H1 (cell line): ENCODE measurements at regions not wholly inside any gene's neighbourhood (a gene's known extent, or its start where the extent isn't known, plus 50 kb on each side); places are given as distances from the start of the nearest gene placed in this dataset.

ENCODE experiments used
- CTCF ChIA-PET: fragments of 300-600 bp; sonication (Branson Sonifier 250); formaldehyde crosslinking; loops from one replicate; lab custom pipeline; 2021; ENCODE audit not compliant: partially characterized antibody; lab: Charles Lee
- POLR2A ChIA-PET: fragments of 300-600 bp; sonication (Branson Sonifier 250); formaldehyde crosslinking; loops from one replicate; lab custom pipeline; 2021; ENCODE audit warnings: inconsistent platforms; ENCODE audit not compliant: partially characterized antibody; lab: Charles Lee
- DNase-seq, 2 experiments: peaks; one replicate each; pipeline versions ENCODE4 v3.0.0 to v3.0.0-alpha.2; 2010 to 2022; ENCODE audit warnings: low spot score in 2 of 2, low read depth in 1 of 2, mixed read lengths in 1 of 2
- FAIRE-seq: peaks from 2 replicates; lab custom pipeline; 2011; peaks lifted over from hg19 to GRCh38; lab: Jason Lieb, UNC
- H2AFZ ChIP-seq: 2 replicates; pipeline ENCODE4 v1.8.1; 2012; ENCODE audit warnings: low read length, inconsistent platforms
- H2AK5ac ChIP-seq: 2 replicates; pipeline ENCODE4 v1.6.1; 2013; ENCODE audit warnings: low read depth, low read length
- H2BK120ac ChIP-seq: replicated peaks from 2 replicates; pipeline ENCODE3; 2013; ENCODE audit warnings: low read depth, low read length, inconsistent platforms
- H2BK12ac ChIP-seq: 2 replicates; pipeline ENCODE4 v1.6.1; 2013; ENCODE audit warnings: low read depth, low read length
- H2BK15ac ChIP-seq: 2 replicates; pipeline ENCODE4 v1.6.1; 2013; ENCODE audit warnings: low read length
- H2BK20ac ChIP-seq: 2 replicates; pipeline ENCODE4 v1.6.1; 2013; ENCODE audit warnings: low read length
- H2BK5ac ChIP-seq: 2 replicates; pipeline ENCODE4 v1.6.1; 2013; ENCODE audit warnings: low read depth, low read length
- H3K14ac ChIP-seq: 2 replicates; pipeline ENCODE4 v1.6.1; 2013; ENCODE audit warnings: inconsistent platforms; ENCODE audit not compliant: insufficient read length
- H3K18ac ChIP-seq: 2 replicates; pipeline ENCODE4 v1.6.1; 2013; ENCODE audit warnings: low read length; ENCODE audit errors: extremely low read depth
- H3K23ac ChIP-seq: 2 replicates; pipeline ENCODE4 v1.6.1; 2013; ENCODE audit warnings: inconsistent platforms; ENCODE audit not compliant: insufficient read length
- H3K23me2 ChIP-seq: 2 replicates; pipeline ENCODE4 v1.6.1; 2013; ENCODE audit warnings: low read depth, low read length
- H3K27ac ChIP-seq: 2 replicates; pipeline ENCODE4 v1.6.1; 2011; ENCODE audit warnings: low read depth, low read length, inconsistent platforms
- H3K27me3 ChIP-seq, 4 experiments: replicated peaks in 1 of 4; 1 replicate in 1 of 4; 2 replicates in 3 of 4; pipeline versions ENCODE4 v1.6.1 to v1.8.1; 2011 to 2013; ENCODE audit warnings: low read length in 3 of 4, mild to moderate bottlenecking in 3 of 4, inconsistent platforms in 2 of 4, mixed read lengths in 2 of 4, moderate library complexity in 1 of 4; ENCODE audit not compliant: control insufficient read depth in 3 of 4, insufficient read depth in 3 of 4; ENCODE audit errors: extremely low read depth in 1 of 4
- H3K36me3 ChIP-seq, 4 experiments: 2 replicates each; pipeline versions ENCODE4 v1.6.1 to v1.8.1; 2011 to 2013; ENCODE audit warnings: mild to moderate bottlenecking in 4 of 4, low read length in 3 of 4, moderate library complexity in 2 of 4, control low read depth in 1 of 4, inconsistent platforms in 1 of 4; ENCODE audit not compliant: insufficient read depth in 4 of 4, control insufficient read depth in 2 of 4
- H3K4ac ChIP-seq: replicated peaks from 2 replicates; pipeline ENCODE3; 2013; ENCODE audit warnings: low read length, low read depth, mixed read lengths, inconsistent platforms; ENCODE audit not compliant: insufficient read length
- H3K4me1 ChIP-seq, 4 experiments: replicated peaks in 1 of 4; 1 replicate in 1 of 4; 2 replicates in 3 of 4; pipeline versions ENCODE4 v1.6.1 to v1.8.1; 2011 to 2013; ENCODE audit warnings: low read length in 3 of 4, inconsistent platforms in 2 of 4, mixed read lengths in 1 of 4; ENCODE audit not compliant: insufficient read depth in 4 of 4, control insufficient read depth in 3 of 4
- H3K4me2 ChIP-seq, 2 experiments: 2 replicates each; pipeline versions ENCODE4 v1.6.1 to v1.8.1; 2011 to 2013; ENCODE audit warnings: low read depth in 2 of 2, low read length in 2 of 2, control low read depth in 1 of 2, inconsistent platforms in 1 of 2, mild to moderate bottlenecking in 1 of 2; ENCODE audit not compliant: insufficient read depth in 1 of 2
- H3K4me3 ChIP-seq, 4 experiments: fragments of 200-600, 300-600 bp in 1 of 4; sonication (generic), shearing (Covaris generic), sonication (Bioruptor Twin) in 1 of 4; 2 replicates each; pipeline versions ENCODE4 v1.5.1 to v1.8.1; 2011 to 2016; ENCODE audit warnings: low read length in 4 of 4, low read depth in 3 of 4, control low read depth in 2 of 4, inconsistent platforms in 2 of 4, mild to moderate bottlenecking in 2 of 4, mixed read lengths in 1 of 4, moderate library complexity in 1 of 4; ENCODE audit not compliant: insufficient read depth in 2 of 4; ENCODE audit errors: extremely low read depth in 1 of 4
- H3K56ac ChIP-seq: replicated peaks from 2 replicates; pipeline ENCODE3; 2013; ENCODE audit warnings: low read depth, mild to moderate bottlenecking, mixed read lengths, low read length, inconsistent platforms; ENCODE audit not compliant: insufficient read length
- H3K79me1 ChIP-seq: 2 replicates; pipeline ENCODE4 v1.6.1; 2013; ENCODE audit warnings: low read depth, low read length, control low read depth
- H3K79me2 ChIP-seq, 2 experiments: 2 replicates each; pipeline versions ENCODE4 v1.6.1 to v1.8.1; 2012 to 2013; ENCODE audit warnings: low read length in 2 of 2, mild to moderate bottlenecking in 2 of 2, inconsistent platforms in 1 of 2; ENCODE audit not compliant: insufficient read depth in 2 of 2, control insufficient read depth in 1 of 2
- H3K9ac ChIP-seq, 4 experiments: replicated peaks in 1 of 4; 1 replicate in 1 of 4; 2 replicates in 3 of 4; pipeline versions ENCODE4 v1.6.1 to v1.8.1; 2011 to 2013; ENCODE audit warnings: low read depth in 3 of 4, low read length in 3 of 4, control low read depth in 2 of 4, mild to moderate bottlenecking in 2 of 4, moderate library complexity in 2 of 4, inconsistent platforms in 1 of 4; ENCODE audit errors: extremely low read depth in 1 of 4
- H3K9me3 ChIP-seq, 2 experiments: 2 replicates each; pipeline versions ENCODE4 v1.6.1 to v1.8.1; 2012 to 2013; ENCODE audit warnings: mild to moderate bottlenecking in 2 of 2, moderate library complexity in 2 of 2, control low read depth in 1 of 2, inconsistent platforms in 1 of 2, low read depth in 1 of 2, low read length in 1 of 2, mixed read lengths in 1 of 2; ENCODE audit not compliant: insufficient read depth in 2 of 2
- H4K20me1 ChIP-seq, 2 experiments: replicated peaks in 1 of 2; 2 replicates each; pipeline versions ENCODE3 to v1.8.1; 2011 to 2013; ENCODE audit warnings: inconsistent platforms in 2 of 2, low read length in 2 of 2, mild to moderate bottlenecking in 1 of 2; ENCODE audit not compliant: insufficient read depth in 2 of 2, control insufficient read depth in 1 of 2
- H4K5ac ChIP-seq: 2 replicates; pipeline ENCODE4 v1.6.1; 2013; ENCODE audit warnings: low read length, low read depth, mixed read lengths, inconsistent platforms; ENCODE audit not compliant: insufficient read length
- H4K8ac ChIP-seq: 2 replicates; pipeline ENCODE4 v1.8.0; 2013; ENCODE audit warnings: mild to moderate bottlenecking, moderate library complexity, low read length, inconsistent platforms; ENCODE audit not compliant: insufficient read depth; ENCODE audit errors: extremely low read depth
- H4K91ac ChIP-seq: replicated peaks from 2 replicates; pipeline ENCODE3; 2013; ENCODE audit warnings: low read length, mixed read lengths, inconsistent platforms; ENCODE audit not compliant: insufficient read length
- EGR1 ChIP-seq: IDR thresholded peaks from 2 replicates; pipeline ENCODE4 v1.6.1; 2011; ENCODE audit warnings: low read depth, low read length, borderline replicate concordance
- EZH2 ChIP-seq: fragments of 200-600 bp; sonication (generic); IDR thresholded peaks from 2 replicates; pipeline ENCODE4 v1.7.1; 2012; ENCODE audit warnings: low read depth, mild to moderate bottlenecking, moderate library complexity, low read length, inconsistent platforms; ENCODE audit not compliant: severe bottlenecking
- GTF2F1 ChIP-seq: IDR thresholded peaks from 2 replicates; pipeline ENCODE4 v1.6.1; 2012; ENCODE audit warnings: low read depth, low read length, improper control_type of control experiment, borderline replicate concordance
- HDAC6 ChIP-seq: IDR thresholded peaks from one replicate; pipeline ENCODE4 v1.7.1; 2012; ENCODE audit warnings: low read depth, mild to moderate bottlenecking, inconsistent platforms, low read length, moderate library complexity
- POLR2AphosphoS5 ChIP-seq: IDR thresholded peaks from 2 replicates; pipeline ENCODE4 v1.6.1; 2011; ENCODE audit warnings: low read depth, low read length
- RBBP5 ChIP-seq: IDR thresholded peaks from 2 replicates; pipeline ENCODE4 v1.7.1; 2012; ENCODE audit warnings: low read depth, mild to moderate bottlenecking, inconsistent platforms, low read length, moderate library complexity, borderline replicate concordance
- SP4 ChIP-seq: IDR thresholded peaks from 2 replicates; pipeline ENCODE4 v1.6.1; 2012; ENCODE audit warnings: low read length, inconsistent platforms
- SRF ChIP-seq: IDR thresholded peaks from 2 replicates; pipeline ENCODE4 v1.6.1; 2011; ENCODE audit warnings: mild to moderate bottlenecking, low read depth, low read length, moderate library complexity
- TCF12 ChIP-seq: IDR thresholded peaks from 2 replicates; pipeline ENCODE4 v1.6.1; 2011; ENCODE audit warnings: low read depth, mild to moderate bottlenecking, low read length
- TEAD4 ChIP-seq: IDR thresholded peaks from 2 replicates; pipeline ENCODE4 v1.6.1; 2012; ENCODE audit warnings: low read depth, low read length, inconsistent platforms, mixed read lengths
- USF2 ChIP-seq: IDR thresholded peaks from 2 replicates; pipeline ENCODE4 v1.6.1; 2011; ENCODE audit warnings: low read length, improper control_type of control experiment
- YY1 ChIP-seq: IDR thresholded peaks from 2 replicates; pipeline ENCODE4 v1.6.1; 2011; ENCODE audit warnings: low read depth, mild to moderate bottlenecking, low read length
- ZNF274 ChIP-seq: IDR thresholded peaks from 2 replicates; pipeline ENCODE4 v1.7.0; 2012; ENCODE audit warnings: low read length, borderline replicate concordance; ENCODE audit errors: extremely low read depth
- WGBS, 2 experiments: shearing (Covaris generic) in 1 of 2; methylation state at CpG; one replicate each; pipeline versions ENCODE4 v1.1.6 to v1.1.7; 2013 to 2015; ENCODE audit warnings: low lambda C conversion rate in 2 of 2, mixed read lengths in 2 of 2, inconsistent platforms in 1 of 2, low coverage in 1 of 2, missing lambda C conversion rate in 1 of 2; ENCODE audit not compliant: insufficient replicate concordance in 2 of 2, insufficient coverage in 1 of 2, insufficient read length in 1 of 2; ENCODE audit errors: extremely low coverage in 1 of 2, missing lambda C conversion rate in 1 of 2; 5-methylcytosine and 5-hydroxymethylcytosine counted together

GRCh38 chr5:111865356-111865755 is 108.4 kb upstream of the NREP start:
- H2BK15ac ChIP-seq, result no peak overlapping the region
- ChIA-PET CTCF (no interaction called here), POLR2A (interaction anchor here (1.3 to 1.4 kb wide), 2 partner anchors 10 to 11 kb away, joined by 3 read pairs; no protein-coding TSS in a partner anchor)
- no peak overlapping the region for H4K91ac ChIP-seq
- no peak overlapping the region for H2AFZ ChIP-seq
- no peak overlapping the region for H3K4me3 ChIP-seq
- peaks cover 0 to 1% (median 0%) of the 10 kb centered on the region in 4 experiments; a peak in 1 of 7 replicates for H3K27me3 ChIP-seq
- TF ChIP-seq EZH2, result no peak
- TF ChIP-seq HDAC6, result no peak
- no peak for TF ChIP-seq SRF
- no peak for TF ChIP-seq TEAD4
- no peak for TF ChIP-seq USF2
- no peak for TF ChIP-seq TCF12
- no peak for TF ChIP-seq RBBP5
- TF ChIP-seq SP4, result no peak
- no peak for TF ChIP-seq YY1
- TF ChIP-seq GTF2F1, result no peak
- TF ChIP-seq EGR1, result no peak
- TF ChIP-seq ZNF274, result no peak
- no peak for TF ChIP-seq POLR2AphosphoS5
- DNase-seq, result no peak
- H3K56ac ChIP-seq, result no peak overlapping the region
- no peak overlapping the region for H3K18ac ChIP-seq
- H2BK120ac ChIP-seq, result no peak overlapping the region
- H3K4ac ChIP-seq, result no peak overlapping the region
- no peak overlapping the region for H3K14ac ChIP-seq
- H3K4me2 ChIP-seq, result no peak overlapping the region
- 79% methylated on average over 3 of the region's 3 CpGs; no CpG with 5 or more reads in 1 of the 2 experiments for WGBS, 2 experiments
- no peak overlapping the region for H4K5ac ChIP-seq
- no peak overlapping the region for H3K23ac ChIP-seq
- no peaks in the 10 kb centered on the region for H3K36me3 ChIP-seq
- H4K8ac ChIP-seq, result no peak overlapping the region
- H4K20me1 ChIP-seq, result no peaks in the 10 kb centered on the region
- H3K9me3 ChIP-seq, result no peaks in the 10 kb centered on the region
- H2BK20ac ChIP-seq, result no peak overlapping the region
- H3K79me1 ChIP-seq, result no peaks in the 10 kb centered on the region
- no peak overlapping the region for H2BK5ac ChIP-seq
- FAIRE-seq, result no peak
- H2AK5ac ChIP-seq, result no peak overlapping the region
- H2BK12ac ChIP-seq, result no peak overlapping the region
- no peaks in the 10 kb centered on the region for H3K79me2 ChIP-seq
- no peaks in the 10 kb centered on the region for H3K4me1 ChIP-seq
- H3K27ac ChIP-seq, result no peak overlapping the region
- no peaks in the 10 kb centered on the region for H3K23me2 ChIP-seq
- no peak overlapping the region for H3K9ac ChIP-seq
